ENCODE measurements at regions not wholly inside any gene's neighbourhood (a gene's known extent, or its start where the extent isn't known, plus 50 kb on each side); places are given as distances from the start of the nearest gene placed in this dataset.

DNA sequence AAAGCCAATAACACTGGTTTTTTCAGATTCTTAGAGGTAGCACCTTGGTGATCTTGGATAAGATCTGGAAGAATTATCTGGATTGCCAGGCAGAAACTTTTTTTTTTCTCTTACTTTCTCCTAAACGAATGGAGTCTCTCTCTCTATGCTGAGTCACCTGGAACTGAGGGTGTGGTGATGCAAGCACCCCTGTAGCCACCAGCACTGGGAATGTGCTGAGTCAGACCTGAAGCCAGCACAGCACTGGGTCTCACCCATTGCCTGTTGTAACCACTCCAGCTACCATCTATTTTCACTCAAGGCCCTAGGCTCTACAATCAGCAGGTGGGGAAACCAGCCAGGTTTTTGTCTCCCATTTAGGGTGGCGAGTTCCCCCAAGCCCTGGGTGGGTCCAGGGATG lies 923.8 kb downstream of the RAPGEF2 start:
- ATAC-seq, result no peak
- TF ChIP-seq POLR2AphosphoS5 (IDR thresholded peaks at IDR 0.05) (no peak), EP300 (IDR thresholded peaks at IDR 0.05) (no peak), POLR2A (IDR thresholded peaks at IDR 0.05) (no peak)
- TF ChIP-seq, protein P1, sequence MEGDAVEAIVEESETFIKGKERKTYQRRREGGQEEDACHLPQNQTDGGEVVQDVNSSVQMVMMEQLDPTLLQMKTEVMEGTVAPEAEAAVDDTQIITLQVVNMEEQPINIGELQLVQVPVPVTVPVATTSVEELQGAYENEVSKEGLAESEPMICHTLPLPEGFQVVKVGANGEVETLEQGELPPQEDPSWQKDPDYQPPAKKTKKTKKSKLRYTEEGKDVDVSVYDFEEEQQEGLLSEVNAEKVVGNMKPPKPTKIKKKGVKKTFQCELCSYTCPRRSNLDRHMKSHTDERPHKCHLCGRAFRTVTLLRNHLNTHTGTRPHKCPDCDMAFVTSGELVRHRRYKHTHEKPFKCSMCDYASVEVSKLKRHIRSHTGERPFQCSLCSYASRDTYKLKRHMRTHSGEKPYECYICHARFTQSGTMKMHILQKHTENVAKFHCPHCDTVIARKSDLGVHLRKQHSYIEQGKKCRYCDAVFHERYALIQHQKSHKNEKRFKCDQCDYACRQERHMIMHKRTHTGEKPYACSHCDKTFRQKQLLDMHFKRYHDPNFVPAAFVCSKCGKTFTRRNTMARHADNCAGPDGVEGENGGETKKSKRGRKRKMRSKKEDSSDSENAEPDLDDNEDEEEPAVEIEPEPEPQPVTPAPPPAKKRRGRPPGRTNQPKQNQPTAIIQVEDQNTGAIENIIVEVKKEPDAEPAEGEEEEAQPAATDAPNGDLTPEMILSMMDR (IDR thresholded peaks at IDR 0.05), result no peak
- no peaks in the 10 kb centered on the region for H3K4me1 ChIP-seq
- peaks cover 0 to 6% (median 0%) of the 10 kb centered on the region in 3 donors for H3K9me3 ChIP-seq
- no peak overlapping the region for H3K4me3 ChIP-seq
- WGBS, 2 donors (ENCODE audit: low coverage in 1 of 2), result 57 to 92% methylated on average over 1 to 2 of the region's 2 CpGs
- no peaks in the 10 kb centered on the region for H3K27me3 ChIP-seq
- H3K36me3 ChIP-seq, result no peaks in the 10 kb centered on the region
- H3K27ac ChIP-seq, result no peak overlapping the region

GRCh38 chr4:160034501-160034900 lies 931.6 kb downstream of the RAPGEF2 start:
- Histone ChIP-seq H3K27ac (no peak overlapping the region), H3K4me3 (no peak overlapping the region), H3K4me1 (no peaks in the 10 kb centered on the region), H3K9me3 (no peaks in the 10 kb centered on the region), H3K27me3 (no peaks in the 10 kb centered on the region), H3K36me3 (no peaks in the 10 kb centered on the region)
- TF ChIP-seq POLR2AphosphoS5 (IDR thresholded peaks at IDR 0.05), result no peak
- TF ChIP-seq, protein P1 (IDR thresholded peaks at IDR 0.05), result no peak
- no peak for TF ChIP-seq EP300 (IDR thresholded peaks at IDR 0.05)
- TF ChIP-seq POLR2A (IDR thresholded peaks at IDR 0.05), result no peak
- no peak for ATAC-seq

DNA sequence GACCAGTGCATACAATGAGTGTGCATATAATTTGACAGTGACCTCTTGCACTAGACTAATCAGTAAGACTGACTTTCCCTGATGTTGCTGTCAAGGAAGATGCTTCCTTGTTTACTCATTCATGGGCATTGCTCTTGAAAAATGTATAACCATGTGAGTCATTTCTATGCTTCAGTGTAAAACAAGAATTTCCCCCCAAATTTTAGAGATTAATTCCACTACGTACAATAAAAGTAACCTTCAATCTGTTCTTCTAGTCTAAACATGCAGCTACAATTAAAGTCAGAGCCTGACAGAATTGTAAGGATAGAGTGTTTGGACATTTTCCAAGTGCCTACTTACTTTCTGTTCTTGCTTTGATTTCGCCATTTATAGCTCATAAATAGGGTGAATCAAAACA lies 935.7 kb downstream of the RAPGEF2 start:
- H3K4me1 ChIP-seq, result no peaks in the 10 kb centered on the region
- H3K36me3 ChIP-seq, result no peaks in the 10 kb centered on the region
- H3K27me3 ChIP-seq, result no peaks in the 10 kb centered on the region
- H3K9me3 ChIP-seq, result no peaks in the 10 kb centered on the region
- 46 to 47% methylated on average over 2 of the region's 2 CpGs for WGBS, 2 donors (ENCODE audit: low coverage in 1 of 2)
- TF ChIP-seq POLR2AphosphoS5 (IDR thresholded peaks at IDR 0.05), result no peak
- no peak for TF ChIP-seq POLR2A (IDR thresholded peaks at IDR 0.05)
- TF ChIP-seq, protein P1 (IDR thresholded peaks at IDR 0.05), result no peak
- TF ChIP-seq EP300 (IDR thresholded peaks at IDR 0.05), result no peak
- H3K27ac ChIP-seq, result no peak overlapping the region
- no peak overlapping the region for H3K4me3 ChIP-seq
- ATAC-seq, result no peak

- TF ChIP-seq POLR2A (IDR thresholded peaks at IDR 0.05) (no peak), EP300 (IDR thresholded peaks at IDR 0.05) (no peak), POLR2AphosphoS5 (IDR thresholded peaks at IDR 0.05) (no peak)
- TF ChIP-seq, protein P1 (IDR thresholded peaks at IDR 0.05), result no peak
- 88% methylated on average over 1 of the region's 2 CpGs; no CpG with 5 or more reads in 1 of the 2 donors for WGBS, 2 donors (ENCODE audit: low coverage in 1 of 2)
- no peak for ATAC-seq
- Histone ChIP-seq H3K4me3 (no peak overlapping the region), H3K27ac (no peak overlapping the region), H3K27me3 (no peaks in the 10 kb centered on the region), H3K4me1 (no peaks in the 10 kb centered on the region), H3K36me3 (no peaks in the 10 kb centered on the region), H3K9me3 (no peaks in the 10 kb centered on the region)
Measured at GRCh38 chr4:160044693-160045092, 941.8 kb downstream of the RAPGEF2 start.

GRCh38 chr4:160082432-160083207 lies 979.7 kb downstream of the RAPGEF2 start:
- no peak for ATAC-seq
- no peak overlapping the region for H3K4me3 ChIP-seq
- no peaks in the 10 kb centered on the region for H3K4me1 ChIP-seq
- peaks cover 0 to 11% (median 0%) of the 10 kb centered on the region in 3 donors for H3K9me3 ChIP-seq
- no peak overlapping the region for H3K27ac ChIP-seq
- H3K36me3 ChIP-seq, result no peaks in the 10 kb centered on the region
- H3K27me3 ChIP-seq, result no peaks in the 10 kb centered on the region
- TF ChIP-seq EP300 (IDR thresholded peaks at IDR 0.05) (no peak), POLR2A (IDR thresholded peaks at IDR 0.05) (no peak), POLR2AphosphoS5 (IDR thresholded peaks at IDR 0.05) (no peak)
- TF ChIP-seq, protein P1 (IDR thresholded peaks at IDR 0.05), result no peak
- WGBS, 2 donors (ENCODE audit: low coverage in 1 of 2), result 70 to 78% methylated on average over 2 of the region's 2 CpGs

Measured in gastroesophageal sphincter (tissue), 4 donors.